ENCODE measurements at regions not wholly inside any gene's neighbourhood (a gene's known extent, or its start where the extent isn't known, plus 50 kb on each side); places are given as distances from the start of the nearest gene placed in this dataset.
"Not testable (repeated sequence)": the region's sequence is repeated elsewhere in the genome, so short reads cannot be mapped to it uniquely, and the experiment has no call there.

DNA sequence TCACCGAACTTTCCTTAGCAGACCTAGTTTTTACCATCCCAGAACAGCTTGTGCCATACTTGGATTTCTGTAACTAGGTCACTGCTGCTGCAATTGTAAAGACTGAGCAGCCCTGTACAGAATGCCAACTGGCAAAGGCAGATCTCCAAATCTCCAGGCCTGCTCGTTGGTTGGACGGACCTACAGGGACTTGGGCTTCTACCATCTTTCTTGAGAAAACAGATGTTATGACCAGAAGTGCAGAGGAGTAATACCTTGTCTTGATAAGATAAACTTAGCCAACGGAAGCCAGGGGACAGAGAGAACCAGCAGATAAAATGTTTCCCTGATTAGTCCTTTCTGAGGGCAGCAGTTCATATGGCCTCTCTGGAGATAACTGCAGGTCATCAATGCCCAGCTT is 304.1 kb downstream of the RFPL4B start:
- DNase-seq (ENCODE audit: low spot score), result no peak

GRCh38 chr6:112659912-112660311 is 312.8 kb downstream of the RFPL4B start:
- DNase-seq (ENCODE audit: low spot score), result no peak

GRCh38 chr6:112660626-112661025 is 313.5 kb downstream of the RFPL4B start:
- no peak for DNase-seq (ENCODE audit: low spot score)

DNA sequence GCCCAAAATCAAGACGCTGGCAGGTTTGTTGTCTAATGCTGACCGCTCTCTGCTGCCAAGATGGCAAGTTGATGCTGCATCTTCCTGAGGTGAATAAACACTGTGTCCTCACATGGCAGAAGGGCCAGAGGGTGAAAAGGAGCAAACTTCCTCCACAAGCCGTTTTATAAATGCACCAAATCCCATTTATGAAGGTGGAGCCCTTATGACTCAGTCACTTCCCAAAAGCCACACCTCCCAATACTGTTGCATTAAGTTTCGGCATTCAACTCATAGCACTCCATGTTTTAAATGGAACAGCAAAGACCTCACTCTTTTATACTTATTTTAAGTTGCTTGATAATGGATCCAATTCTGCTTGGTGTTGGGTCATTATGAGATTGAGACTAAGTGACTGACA is 316.6 kb downstream of the RFPL4B start:
- no peak for DNase-seq (ENCODE audit: low spot score)

DNA sequence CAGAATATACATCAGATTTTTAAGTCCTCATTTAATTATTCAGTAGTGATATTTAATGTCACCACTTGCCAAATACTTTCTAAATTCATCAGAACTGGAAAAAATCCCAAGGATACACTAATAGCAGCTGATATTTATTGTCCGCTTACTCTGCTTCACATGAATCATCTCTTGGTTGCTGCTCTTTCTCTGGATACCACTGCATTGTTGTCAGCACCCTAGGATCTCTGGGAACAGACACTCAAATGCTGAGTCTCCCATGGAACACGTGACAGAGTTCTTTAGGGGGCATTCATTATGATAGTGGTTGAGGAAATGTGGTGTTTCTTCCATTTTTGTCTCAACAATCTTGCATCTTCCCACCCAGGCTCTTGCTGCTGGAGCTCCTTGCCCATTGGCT is 318.0 kb downstream of the RFPL4B start:
- DNase-seq (ENCODE audit: low spot score), result no peak

GRCh38 chr6:112665815-112666214 is 318.7 kb downstream of the RFPL4B start:
- DNase-seq (ENCODE audit: low spot score), result no peak

- DNase-seq (ENCODE audit: low spot score), result no peak
Measured at GRCh38 chr6:112667427-112667826, 320.3 kb downstream of the RFPL4B start.

DNA sequence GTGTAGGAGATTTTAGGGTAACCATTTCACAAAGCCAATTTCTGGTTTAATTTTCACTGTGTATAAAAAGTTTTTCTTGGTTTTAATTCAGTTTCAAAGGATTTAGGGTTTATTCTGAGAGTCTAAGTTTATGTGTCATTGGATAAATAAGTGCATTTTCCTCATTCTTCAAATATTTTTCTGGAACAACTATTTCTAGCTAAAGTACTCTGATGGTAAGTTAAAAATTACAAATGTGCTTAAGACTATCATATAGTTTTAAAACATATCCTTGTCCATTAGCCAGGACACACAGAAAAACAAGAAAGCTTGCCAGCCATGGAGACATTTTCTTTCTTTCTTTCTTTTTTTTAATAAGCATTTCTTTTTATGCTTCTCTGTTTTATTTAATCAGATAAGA is 333.0 kb downstream of the RFPL4B start:
- DNase-seq (ENCODE audit: low spot score), result no peak

- no peak for DNase-seq (ENCODE audit: low spot score)
Measured at GRCh38 chr6:112682071-112682470, 334.9 kb downstream of the RFPL4B start.

DNA sequence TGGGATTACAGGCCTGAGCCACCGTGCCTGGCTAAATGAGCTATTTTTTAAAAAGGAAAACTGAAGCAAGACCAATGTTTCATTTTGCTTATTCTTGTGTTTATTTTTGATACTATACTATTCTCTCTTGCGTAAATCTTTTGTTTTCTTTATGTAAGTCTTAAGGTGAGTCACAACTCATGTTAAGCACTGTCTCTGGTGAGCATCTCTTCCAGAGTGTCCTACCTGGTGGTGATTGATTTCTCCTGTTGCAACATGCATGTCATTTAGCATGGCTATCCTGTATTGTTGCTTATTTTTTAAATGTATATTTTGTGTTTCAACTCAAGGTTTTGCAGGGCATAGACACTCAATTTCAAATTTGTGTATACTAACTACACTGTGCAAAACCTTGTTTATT is 336.0 kb downstream of the RFPL4B start:
- DNase-seq (ENCODE audit: low spot score), result no peak

DNA sequence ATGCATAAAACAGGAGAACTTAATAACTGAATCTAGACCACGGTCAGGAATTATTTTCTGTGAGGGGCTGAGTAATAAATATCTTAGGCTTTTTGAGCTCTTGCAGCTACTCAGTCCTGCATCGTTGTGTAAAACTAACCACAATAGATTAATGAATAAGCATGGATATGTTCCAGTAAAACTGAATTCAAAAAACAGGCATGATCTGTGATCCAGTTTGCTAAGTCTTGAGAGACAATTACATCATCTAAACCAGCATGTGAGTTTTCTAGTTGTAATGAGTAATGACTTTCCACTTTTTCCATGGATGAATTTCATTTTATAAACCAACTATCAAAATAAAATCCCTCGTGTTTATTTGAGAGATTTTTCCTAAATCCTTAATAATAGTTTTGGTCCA is 336.8 kb downstream of the RFPL4B start:
- no peak for DNase-seq (ENCODE audit: low spot score)

DNA sequence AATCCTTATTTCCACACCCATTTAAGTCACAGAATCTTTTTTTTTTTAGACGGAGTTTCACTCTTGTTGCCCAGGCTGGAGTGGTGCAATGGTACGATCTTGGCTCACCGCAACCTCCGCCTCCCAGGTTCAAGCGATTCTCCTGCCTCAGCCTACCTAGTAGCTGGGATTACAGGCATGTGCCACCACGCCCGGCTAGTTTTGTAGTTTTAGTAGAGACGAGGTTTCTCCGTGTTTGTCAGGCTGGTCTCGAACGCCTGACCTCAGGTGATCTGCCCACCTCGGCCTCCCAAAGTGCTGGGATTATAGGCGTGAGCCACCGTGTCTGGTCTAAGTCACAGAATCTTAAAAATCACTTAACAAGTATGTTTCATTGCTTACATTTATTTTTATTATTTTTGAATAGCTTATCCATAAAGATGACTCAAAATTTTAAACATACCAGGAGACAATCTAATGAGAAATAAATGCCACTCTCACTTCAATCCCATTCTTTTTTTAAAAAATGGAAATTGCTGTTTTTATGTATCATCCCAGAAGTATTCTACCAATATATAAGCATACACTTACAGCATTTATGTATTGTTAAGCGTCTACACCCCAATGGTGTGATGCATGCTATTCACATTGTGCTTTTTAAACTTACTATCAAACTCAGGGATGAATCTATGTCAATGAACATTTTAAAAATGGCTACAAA is 338.5 kb downstream of the RFPL4B start:
- not testable (repeated sequence) for DNase-seq (ENCODE audit: low spot score)

DNA sequence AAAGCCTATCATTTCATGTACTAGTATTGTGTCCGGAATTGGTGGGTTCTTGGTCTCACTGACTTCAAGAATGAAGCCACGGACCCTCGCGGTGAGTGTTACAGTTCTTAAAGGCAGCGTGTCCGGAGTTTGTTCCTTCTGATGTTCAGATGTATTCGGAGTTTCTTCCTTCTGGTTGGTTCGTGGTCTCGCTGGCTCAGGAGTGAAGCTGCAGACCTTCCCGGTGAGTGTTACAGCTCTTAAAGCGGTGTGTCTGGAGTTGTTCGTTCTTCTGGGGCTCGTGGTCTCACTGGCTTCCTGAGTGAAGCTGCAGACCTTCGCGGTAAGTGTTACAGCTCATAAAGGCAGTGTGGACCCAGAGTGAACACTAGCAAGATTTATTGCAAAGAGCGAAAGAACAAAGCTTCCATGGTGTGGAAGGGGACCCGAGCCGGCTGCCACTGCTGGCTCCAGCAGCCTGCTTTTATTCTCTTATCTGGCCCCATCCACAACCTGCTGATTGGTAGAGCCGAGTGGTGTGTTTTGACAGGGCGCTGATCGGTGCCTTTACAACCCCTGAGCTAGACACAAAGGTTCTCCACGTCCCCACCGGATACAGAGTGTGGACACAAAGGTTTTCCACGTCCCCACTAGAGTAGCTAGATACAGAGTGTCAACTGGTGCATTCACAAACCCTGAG is 341.5 kb downstream of the RFPL4B start:
- not testable (repeated sequence) for DNase-seq (ENCODE audit: low spot score)

DNA sequence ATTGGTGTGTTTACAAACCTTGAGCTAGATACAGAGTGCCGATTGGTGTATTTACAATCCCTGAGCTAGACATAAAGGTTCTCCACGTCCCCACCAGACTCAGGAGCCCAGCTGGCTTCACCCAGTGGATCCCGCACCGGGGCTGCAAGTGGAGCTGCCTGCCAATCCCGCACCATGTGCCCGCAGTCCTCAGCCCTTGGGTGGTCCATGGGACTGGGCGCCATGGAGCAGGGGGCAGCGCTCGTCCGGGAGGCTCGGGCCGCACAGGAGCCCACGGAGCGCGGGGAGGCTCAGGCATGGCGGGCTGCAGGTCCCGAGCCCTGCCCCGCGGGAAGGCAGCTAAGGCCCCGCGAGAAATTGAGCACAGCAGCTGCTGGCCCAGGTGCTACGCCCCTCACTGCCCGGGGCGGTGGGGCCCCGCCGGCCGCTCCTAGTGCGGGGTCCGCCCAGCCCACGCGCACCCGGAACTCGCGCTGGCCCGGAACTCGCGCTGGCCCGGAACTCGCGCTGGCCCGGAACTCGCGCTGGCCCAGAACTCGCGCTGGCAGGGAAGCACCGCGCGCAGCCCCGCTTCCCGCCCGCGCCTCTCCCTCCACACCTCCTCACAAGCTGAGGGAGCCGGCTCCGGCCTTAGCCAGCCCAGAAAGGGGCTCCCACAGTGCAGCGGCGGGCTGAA is 342.2 kb downstream of the RFPL4B start:
- DNase-seq (ENCODE audit: low spot score), result not testable (repeated sequence)

DNA sequence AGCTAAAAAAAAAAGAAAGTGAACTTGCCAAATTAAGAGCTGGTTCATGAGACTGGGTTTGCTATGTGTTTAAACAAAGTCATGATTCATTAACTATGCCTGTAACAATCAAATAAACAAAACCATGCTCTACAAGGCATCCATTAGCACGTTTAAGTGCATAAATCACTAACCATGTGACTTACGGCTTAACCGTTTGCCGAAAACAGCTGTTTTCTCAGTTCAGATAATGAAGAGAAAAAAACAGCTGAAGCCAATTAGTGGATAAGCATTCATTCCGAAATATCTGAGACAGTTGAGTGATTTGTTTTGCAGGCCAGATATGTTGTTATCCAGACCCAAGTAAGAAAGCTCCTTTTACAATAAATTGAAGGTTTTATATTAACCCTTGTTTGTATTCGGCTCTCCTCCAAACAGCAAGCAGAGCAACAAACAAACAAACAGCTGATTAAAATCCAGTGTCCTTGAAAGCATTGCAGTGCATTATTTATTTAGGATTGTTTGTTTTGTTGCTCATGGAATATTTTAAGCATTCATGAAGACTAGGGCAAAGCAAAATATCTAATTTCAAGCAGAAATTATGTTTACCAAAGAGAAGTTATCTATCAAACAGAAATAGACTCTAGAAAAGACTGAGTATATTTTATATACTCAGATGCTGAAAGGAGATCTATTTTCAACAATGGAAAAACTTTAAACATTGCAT is 343.5 kb downstream of the RFPL4B start:
- no peak for DNase-seq (ENCODE audit: low spot score)

DNA sequence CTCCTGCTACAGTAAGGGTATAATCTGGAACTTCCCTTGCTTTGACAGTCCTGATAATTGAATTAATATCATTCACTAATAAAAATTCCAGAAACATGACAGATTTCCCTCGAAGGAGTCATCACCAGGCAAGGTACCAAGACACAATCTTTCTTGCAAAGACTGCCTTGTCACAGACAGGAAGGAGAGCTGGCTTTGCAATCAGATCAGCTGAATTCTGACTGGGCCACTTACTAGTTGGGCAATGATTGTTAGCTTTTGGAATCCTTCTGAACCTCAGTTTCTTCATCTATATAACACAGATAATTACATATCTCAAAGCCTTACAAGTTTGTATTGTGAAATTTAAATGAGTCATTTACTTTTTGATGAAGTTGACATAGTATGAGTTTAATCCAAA is 344.2 kb downstream of the RFPL4B start:
- no peak for DNase-seq (ENCODE audit: low spot score)

DNA sequence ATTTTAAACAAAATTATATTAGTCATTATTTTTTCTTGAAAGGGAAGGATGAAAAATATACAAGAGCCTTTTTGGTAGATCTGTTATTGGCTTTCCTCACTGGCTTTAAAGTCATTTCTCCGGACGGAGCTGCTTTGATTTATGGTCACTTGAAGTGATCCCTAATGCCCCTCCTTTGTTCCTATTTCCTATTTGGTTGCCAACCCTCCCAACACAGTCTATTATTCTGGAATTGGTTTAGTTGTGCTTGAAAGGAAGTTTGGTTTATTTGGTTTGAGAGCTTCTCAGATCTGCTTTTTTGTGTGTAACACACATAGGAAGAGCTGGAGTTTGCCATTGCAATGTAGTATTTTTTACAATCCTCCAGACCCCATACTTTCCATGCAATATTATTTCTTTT is 347.9 kb downstream of the RFPL4B start:
- DNase-seq (ENCODE audit: low spot score), result no peak

DNA sequence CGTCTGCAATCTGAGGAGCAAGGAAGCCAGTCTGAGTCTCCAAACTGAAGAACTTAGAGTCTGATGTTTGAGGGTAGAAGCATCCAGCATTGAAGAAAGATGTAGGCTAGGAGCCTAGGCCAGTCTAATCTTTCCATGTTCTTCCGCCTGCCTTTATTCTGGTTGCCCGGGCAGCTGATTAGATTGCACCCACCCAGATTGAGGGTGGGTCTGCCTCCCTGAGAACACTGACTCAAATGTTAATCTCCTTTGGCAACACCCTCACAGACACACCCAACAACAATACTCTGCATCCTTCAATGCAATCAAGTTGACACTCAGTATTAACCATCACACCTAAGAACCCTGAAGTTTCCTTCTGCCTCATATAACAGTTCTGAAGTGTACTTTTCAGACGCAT is 350.1 kb downstream of the RFPL4B start:
- DNase-seq (ENCODE audit: low spot score), result no peak

- no peak for DNase-seq (ENCODE audit: low spot score)
Measured at GRCh38 chr6:112701201-112701600, 354.1 kb downstream of the RFPL4B start.

DNA sequence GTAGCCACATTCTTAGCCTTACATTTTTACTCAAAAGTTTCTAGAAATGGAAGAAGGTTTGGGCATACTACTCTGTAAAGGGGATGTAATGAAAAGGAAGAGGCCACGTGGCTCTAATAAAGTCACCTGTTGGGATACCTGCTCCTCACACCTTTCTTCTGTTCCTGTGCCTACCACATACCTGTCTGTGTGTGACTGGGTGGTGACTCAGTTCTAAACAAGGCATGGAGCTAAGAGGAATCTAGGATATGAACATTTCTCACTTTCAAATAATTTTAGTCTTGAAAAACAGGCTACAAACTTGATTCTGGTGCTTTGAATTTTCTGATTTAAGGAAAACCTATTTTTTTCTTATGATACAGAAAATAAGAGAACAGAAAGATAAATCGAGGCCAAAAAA is 363.6 kb downstream of the RFPL4B start:
- no peak for DNase-seq (ENCODE audit: low spot score)

DNA sequence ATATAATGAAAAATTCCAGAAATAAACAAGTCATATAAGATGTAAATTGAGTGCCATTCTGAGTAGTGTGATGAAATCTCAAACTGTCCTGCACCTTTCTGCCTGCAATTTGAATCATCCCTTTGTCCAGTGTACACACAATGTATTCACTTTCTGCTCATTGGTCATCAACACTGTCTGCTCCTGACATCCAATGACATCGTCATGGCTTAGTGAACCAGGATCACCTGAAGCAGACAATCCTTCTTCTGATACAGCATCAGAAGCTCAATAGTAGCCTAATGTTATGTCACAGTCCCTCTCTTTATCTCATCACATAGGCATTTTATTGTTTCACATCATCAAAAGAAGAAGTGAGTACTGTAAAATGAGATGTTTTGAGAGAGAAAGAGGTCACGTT is 366.3 kb downstream of the RFPL4B start:
- no peak for DNase-seq (ENCODE audit: low spot score)

DNA sequence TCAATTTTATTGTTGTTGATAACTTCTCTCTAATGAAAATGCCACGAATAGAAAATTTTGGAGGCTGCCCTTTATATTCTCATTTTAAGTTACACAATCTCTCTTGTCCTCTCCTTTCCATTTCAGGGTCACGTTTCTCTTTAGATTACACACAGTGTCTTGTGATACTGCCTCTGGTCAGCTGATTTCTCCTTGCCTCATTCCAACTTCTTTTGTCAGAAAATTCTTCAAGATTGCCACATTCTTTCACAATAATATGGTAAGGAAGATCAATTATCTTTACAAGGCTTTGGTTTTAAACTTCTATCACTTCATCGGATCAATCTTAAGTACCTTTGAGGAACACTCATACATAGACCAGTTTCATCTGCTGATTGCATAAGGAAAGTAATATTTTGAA is 370.3 kb downstream of the RFPL4B start:
- no peak for DNase-seq (ENCODE audit: low spot score)

- DNase-seq (ENCODE audit: low spot score), result no peak
Measured at GRCh38 chr6:112717856-112718255, 370.7 kb downstream of the RFPL4B start.
